ENCODE measurements at regions not wholly inside any gene's neighbourhood (a gene's known extent, or its start where the extent isn't known, plus 50 kb on each side); places are given as distances from the start of the nearest gene placed in this dataset.

DNA sequence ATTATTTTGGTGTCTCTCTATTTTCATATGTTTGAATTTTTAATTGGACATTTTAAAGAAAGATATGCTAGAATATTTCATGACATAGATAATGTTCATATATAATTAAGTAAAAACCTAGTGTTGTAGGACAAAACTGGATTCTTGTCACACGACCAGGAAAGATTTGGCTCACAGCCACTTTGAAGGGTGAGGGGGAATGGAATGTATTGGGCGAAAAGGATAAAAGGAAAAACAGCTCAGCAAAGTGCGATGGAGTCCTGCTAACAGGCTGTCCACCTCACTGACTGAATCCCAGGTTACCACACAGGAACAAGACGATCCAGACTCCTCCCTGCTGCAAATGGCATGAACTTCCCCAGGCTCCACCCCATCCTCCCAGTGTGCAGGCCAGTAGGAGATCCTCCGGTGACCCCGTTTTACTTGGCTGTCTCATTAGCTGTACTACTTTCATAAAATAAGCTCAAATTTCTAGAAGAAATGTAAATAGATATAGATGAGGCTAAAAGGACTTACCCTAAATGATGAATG lies 186.2 kb downstream of the CD47 start:
- Histone ChIP-seq H3K4me3 (no peak overlapping the region), H3K27me3 (no peaks in the 10 kb centered on the region), H3K27ac (no peak overlapping the region), H3K4me1 (no peaks in the 10 kb centered on the region), H3K9me3 (no peaks in the 10 kb centered on the region), H3K36me3 (no peaks in the 10 kb centered on the region)
- intact Hi-C loops (cut with DNase I; ENCODE audit: low total_unique reads) = no loop called here
- in situ Hi-C loops (cut with MboI; ENCODE audit: low pct_ligation_motif_present in 1 of 4, low pct_unique_long_range_greater_than_20kb in 1 of 4, low sequenced_read_pairs in 3 of 4) = no loop called here
- 63 to 71% methylated on average over 2 to 6 of the region's 6 CpGs for WGBS, 2 donors (ENCODE audit: low coverage in 1 of 2)
- no peak for DNase-seq
- TF ChIP-seq POLR2A (IDR thresholded peaks at IDR 0.05) = no peak

DNA sequence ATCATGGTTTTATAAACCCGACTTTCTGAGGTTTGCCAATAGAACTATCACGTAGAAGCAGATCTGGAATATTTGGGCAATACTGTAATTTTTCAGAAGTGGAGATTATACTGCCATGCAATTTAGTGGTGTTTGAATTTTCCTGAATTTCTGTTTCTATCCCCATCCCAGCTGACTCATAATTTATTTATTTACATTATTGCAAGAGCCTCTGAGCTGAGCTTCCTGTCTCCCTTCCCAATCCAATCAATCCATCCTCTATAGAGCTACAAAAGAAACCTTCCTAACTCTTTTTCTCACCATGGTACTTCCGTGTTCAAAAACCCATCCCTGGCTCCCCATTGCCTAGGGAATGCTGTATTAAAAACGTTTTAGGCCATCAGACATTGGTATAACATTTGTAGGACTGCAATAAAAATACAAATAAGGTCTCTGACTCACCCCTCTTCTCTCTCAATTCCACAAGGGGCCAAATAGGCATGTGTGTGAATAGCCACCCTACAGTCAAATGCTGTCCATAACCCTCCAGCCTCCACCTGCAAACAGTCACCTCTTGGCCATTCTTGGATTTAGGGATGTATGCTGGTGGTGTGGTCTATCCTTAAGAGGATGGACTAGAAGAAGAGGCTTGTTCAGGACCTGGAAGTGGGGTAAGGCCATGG lies 190.7 kb downstream of the CD47 start:
- TF ChIP-seq EP300 (IDR thresholded peaks at IDR 0.05; ENCODE audit: low read depth) (no peak), POLR2AphosphoS5 (IDR thresholded peaks at IDR 0.05) (no peak), POLR2A (IDR thresholded peaks at IDR 0.05) (no peak)
- TF ChIP-seq, protein P1, sequence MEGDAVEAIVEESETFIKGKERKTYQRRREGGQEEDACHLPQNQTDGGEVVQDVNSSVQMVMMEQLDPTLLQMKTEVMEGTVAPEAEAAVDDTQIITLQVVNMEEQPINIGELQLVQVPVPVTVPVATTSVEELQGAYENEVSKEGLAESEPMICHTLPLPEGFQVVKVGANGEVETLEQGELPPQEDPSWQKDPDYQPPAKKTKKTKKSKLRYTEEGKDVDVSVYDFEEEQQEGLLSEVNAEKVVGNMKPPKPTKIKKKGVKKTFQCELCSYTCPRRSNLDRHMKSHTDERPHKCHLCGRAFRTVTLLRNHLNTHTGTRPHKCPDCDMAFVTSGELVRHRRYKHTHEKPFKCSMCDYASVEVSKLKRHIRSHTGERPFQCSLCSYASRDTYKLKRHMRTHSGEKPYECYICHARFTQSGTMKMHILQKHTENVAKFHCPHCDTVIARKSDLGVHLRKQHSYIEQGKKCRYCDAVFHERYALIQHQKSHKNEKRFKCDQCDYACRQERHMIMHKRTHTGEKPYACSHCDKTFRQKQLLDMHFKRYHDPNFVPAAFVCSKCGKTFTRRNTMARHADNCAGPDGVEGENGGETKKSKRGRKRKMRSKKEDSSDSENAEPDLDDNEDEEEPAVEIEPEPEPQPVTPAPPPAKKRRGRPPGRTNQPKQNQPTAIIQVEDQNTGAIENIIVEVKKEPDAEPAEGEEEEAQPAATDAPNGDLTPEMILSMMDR (IDR thresholded peaks at IDR 0.05) = no peak
- Histone ChIP-seq H3K36me3 (no peaks in the 10 kb centered on the region), H3K27ac (no peak overlapping the region), H3K27me3 (peaks cover 3% of the 10 kb centered on the region), H3K4me1 (no peaks in the 10 kb centered on the region), H3K9me3 (no peaks in the 10 kb centered on the region), H3K4me3 (no peak overlapping the region)
- in situ Hi-C loops (cut with MboI; ENCODE audit: low pct_ligation_motif_present in 1 of 4, low pct_unique_long_range_greater_than_20kb in 1 of 4, low sequenced_read_pairs in 3 of 4) (no loop called here), intact Hi-C loops (cut with DNase I; ENCODE audit: low total_unique reads) (no loop called here)
- WGBS, 2 donors (ENCODE audit: low coverage in 1 of 2) = 65 to 71% methylated on average over 3 to 4 of the region's 4 CpGs
- DNase-seq = no peak

DNA sequence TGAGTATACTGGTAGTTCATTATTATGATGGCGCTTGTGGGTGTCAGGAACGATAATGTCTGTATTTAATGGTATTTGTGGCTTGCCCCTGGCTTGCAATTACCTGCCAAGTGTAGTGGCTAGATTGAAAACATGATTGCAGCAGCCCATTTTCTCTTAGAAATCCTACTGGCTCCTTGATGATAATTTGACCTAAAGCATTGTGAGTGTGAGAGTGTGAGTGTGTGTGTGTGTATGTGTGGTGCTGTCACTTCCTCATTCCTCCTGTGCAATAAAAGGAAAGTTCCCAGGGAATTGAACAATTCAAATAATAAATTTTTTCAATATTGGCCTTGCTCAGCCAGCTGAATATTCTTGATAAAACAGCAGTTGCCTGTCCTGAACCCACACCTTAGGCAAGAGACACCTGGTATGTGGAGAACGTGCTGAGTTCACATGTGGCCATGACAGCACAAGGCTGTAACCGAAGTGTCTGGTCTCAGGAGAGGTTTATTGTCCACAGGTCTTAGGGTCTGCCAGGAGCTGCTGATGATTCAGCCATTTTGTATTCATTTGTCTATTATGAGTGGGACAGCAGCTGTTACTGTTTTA lies 193.3 kb downstream of the CD47 start:
- no peak for TF ChIP-seq POLR2A (IDR thresholded peaks at IDR 0.05)
- no peak for TF ChIP-seq EP300 (IDR thresholded peaks at IDR 0.05; ENCODE audit: low read depth)
- TF ChIP-seq, protein P1 (IDR thresholded peaks at IDR 0.05) = no peak
- TF ChIP-seq POLR2AphosphoS5 (IDR thresholded peaks at IDR 0.05) = no peak
- WGBS, 2 donors (ENCODE audit: low coverage in 1 of 2) = 35 to 49% methylated on average over 4 of the region's 4 CpGs

DNA sequence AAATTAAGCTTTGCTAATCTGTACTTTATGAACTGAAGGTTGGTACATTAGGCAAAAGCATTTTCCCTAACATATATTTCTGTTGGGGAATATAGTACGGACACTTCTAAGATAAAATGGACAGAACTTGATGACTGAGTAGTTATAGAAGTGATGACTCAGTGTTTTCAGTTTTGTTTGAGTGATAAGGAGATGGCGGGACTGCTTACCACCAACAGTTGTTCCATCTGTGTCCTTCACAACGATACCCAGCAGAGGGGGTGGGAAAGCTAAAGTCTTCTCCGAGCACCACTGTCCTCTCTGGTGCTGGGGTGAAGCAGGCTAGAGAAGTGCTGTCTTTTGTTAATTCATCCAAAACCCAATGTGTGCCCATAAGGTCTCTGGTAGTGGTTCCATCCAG lies 195.8 kb downstream of the CD47 start:
- Histone ChIP-seq H3K27ac (no peak overlapping the region), H3K27me3 (peaks cover 7% of the 10 kb centered on the region), H3K9me3 (no peaks in the 10 kb centered on the region), H3K4me1 (no peaks in the 10 kb centered on the region), H3K36me3 (no peaks in the 10 kb centered on the region), H3K4me3 (no peak overlapping the region)
- 88 to 91% methylated on average over 4 of the region's 4 CpGs for WGBS, 2 donors (ENCODE audit: low coverage in 1 of 2)
- TF ChIP-seq POLR2AphosphoS5 (IDR thresholded peaks at IDR 0.05) (no peak), POLR2A (IDR thresholded peaks at IDR 0.05) (no peak), EP300 (IDR thresholded peaks at IDR 0.05; ENCODE audit: low read depth) (no peak)
- TF ChIP-seq, protein P1 (IDR thresholded peaks at IDR 0.05) = no peak
- no peak for DNase-seq
- in situ Hi-C loops (cut with MboI; ENCODE audit: low pct_ligation_motif_present in 1 of 4, low pct_unique_long_range_greater_than_20kb in 1 of 4, low sequenced_read_pairs in 3 of 4) (no loop called here), intact Hi-C loops (cut with DNase I; ENCODE audit: low total_unique reads) (no loop called here)

More for the DNA sequence above, 193.3 kb downstream of the CD47 start:
- peaks cover 7% of the 10 kb centered on the region for H3K27me3 ChIP-seq
- intact Hi-C loops (cut with DNase I; ENCODE audit: low total_unique reads) = no loop called here
- no peaks in the 10 kb centered on the region for H3K9me3 ChIP-seq
- H3K4me1 ChIP-seq = no peaks in the 10 kb centered on the region
- in situ Hi-C loops (cut with MboI; ENCODE audit: low pct_ligation_motif_present in 1 of 4, low pct_unique_long_range_greater_than_20kb in 1 of 4, low sequenced_read_pairs in 3 of 4) = no loop called here
- no peak overlapping the region for H3K4me3 ChIP-seq
- no peaks in the 10 kb centered on the region for H3K36me3 ChIP-seq
- no peak overlapping the region for H3K27ac ChIP-seq
- no peak for DNase-seq

Data from transverse colon (tissue), 4 donors.